DMS153 treated with DMSO at 0.1 percent for 48 hours (cell line): ENCODE measurements at regions not wholly inside any gene's neighbourhood (a gene's known extent, or its start where the extent isn't known, plus 50 kb on each side); places are given as distances from the start of the nearest gene placed in this dataset.

Source experiments
- DNase-seq: peaks from one replicate; lab custom pipeline; 2025; ENCODE audit not compliant: unreplicated experiment; lab: John Stamatoyannopoulos, UW

GRCh38 chr9:105860516-105860915 is 166.2 kb downstream of the TMEM38B start:
- DNase-seq: no peak

DNA sequence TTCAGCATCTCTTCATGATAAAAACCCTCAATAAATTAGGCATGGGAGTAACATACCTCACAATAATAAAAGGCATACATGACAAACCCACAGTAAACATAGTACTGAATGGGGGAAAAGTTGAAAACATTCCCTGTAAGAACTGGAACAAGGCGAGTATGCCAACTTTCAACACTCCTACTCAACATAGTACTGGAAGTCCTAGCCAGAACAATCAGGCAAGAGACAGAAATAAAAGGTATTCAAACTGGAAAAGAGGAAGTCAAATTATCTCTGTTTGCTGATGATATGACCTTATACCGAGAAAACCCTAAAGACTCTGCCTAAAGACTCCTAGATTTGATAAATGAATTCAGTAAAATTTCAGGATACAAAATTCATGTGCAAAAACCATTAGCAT is 167.6 kb downstream of the TMEM38B start:
- DNase-seq: no peak

- DNase-seq: no peak
Measured at GRCh38 chr9:105864248-105864898, 170.0 kb downstream of the TMEM38B start.

GRCh38 chr9:105865285-105865684 is 170.9 kb downstream of the TMEM38B start:
- no peak for DNase-seq

- no peak for DNase-seq
Measured at GRCh38 chr9:105871540-105871939, 177.2 kb downstream of the TMEM38B start.

GRCh38 chr9:105873801-105874200 is 179.5 kb downstream of the TMEM38B start:
- DNase-seq: no peak

DNA sequence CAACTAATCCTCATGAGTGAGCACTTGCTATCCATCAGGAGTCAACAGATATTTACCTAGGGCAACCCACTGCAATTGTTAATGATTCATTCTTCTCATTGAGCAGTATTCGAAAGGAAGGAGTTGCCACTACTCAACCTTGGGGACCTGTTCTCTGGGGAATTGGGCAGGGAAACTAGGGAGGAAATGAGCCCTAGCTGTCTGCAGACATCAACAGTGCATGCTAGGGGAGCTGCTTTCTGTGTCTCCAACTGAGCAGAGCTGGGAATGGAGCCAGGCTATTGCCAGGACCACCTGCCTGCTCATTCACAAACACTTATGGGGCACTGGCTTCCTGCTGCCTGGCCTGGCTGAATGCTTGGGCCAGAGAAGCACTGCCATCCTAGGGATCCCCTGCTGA is 183.4 kb downstream of the TMEM38B start:
- peak; percentile 96 for DNase-seq

DNA sequence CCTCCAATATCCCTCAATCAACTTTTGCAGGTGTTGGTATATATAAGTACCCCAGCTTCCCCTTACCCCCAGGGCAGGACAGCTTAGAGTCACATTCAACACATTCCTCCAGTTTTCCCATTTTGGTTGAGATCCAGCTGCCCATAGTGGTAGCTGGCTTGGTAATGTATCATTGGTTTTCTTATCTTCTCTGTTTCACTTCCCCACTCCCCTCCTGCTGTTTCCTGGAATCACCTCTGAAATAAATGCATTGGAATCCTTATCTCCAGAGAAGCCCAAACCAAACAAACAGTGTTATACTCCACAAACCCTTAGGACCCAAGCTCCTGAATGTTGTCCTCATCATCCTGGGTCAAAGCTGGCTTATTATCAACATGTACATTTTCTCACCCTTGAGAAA is 184.8 kb downstream of the TMEM38B start:
- no peak for DNase-seq

GRCh38 chr9:105880517-105880916 is 186.2 kb downstream of the TMEM38B start:
- no peak for DNase-seq

- no peak for DNase-seq
Measured at GRCh38 chr9:105881021-105881420, 186.7 kb downstream of the TMEM38B start.

DNA sequence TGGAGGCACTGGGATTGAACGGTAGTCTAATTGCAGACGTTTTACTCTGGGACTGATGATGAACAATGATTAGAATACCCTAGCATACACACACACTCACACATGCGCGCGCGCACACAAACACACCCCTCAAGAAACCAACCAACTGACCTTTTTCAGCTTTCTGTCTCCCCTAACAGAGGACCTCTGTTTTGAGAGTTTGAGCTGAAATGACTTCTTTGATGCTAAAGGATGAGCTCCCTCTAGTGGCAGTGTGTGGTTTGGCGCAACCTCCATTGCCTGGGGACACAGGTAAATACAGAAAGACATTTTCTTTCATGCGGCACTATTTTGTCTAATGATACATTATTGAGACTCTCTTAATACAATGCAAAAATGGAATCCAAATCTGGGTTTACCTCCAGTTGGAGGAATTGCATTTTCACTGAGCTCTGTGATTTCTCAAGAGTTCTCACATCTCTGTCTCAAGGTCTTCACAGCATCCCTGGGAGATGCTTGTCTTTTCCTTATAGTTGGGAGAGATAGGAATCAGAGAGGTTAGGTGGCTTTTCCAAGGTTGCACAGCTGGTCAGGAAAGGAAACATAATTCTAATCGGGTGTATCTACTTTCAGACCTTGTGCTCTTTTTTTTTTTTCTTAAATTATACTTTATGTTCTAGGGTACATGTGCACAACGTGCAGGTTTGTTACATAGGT is 187.5 kb downstream of the TMEM38B start:
- DNase-seq: peak; percentile 77

- DNase-seq: no peak
Measured at GRCh38 chr9:105883847-105884246, 189.5 kb downstream of the TMEM38B start.

DNA sequence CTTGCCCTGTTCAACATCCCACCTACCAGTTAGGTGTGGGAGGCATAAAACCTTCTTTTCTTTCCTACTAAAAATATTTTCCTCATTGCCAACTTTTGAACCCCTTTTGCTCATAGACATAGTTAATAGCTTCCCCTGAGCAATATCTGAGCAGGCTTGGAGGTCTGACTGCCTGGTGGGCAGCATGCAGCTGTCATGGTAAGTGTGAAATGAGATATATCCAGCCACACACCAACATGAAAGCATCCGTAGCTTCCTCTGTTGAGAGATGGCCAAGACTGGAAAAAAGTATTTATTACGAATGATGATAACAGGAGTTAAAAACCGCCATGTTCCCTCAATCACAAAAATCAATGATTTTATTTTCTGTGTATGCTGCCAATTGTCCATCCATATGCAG is 190.1 kb downstream of the TMEM38B start:
- DNase-seq: no peak

- DNase-seq: no peak
Measured at GRCh38 chr9:105886136-105886535, 191.8 kb downstream of the TMEM38B start.

DNA sequence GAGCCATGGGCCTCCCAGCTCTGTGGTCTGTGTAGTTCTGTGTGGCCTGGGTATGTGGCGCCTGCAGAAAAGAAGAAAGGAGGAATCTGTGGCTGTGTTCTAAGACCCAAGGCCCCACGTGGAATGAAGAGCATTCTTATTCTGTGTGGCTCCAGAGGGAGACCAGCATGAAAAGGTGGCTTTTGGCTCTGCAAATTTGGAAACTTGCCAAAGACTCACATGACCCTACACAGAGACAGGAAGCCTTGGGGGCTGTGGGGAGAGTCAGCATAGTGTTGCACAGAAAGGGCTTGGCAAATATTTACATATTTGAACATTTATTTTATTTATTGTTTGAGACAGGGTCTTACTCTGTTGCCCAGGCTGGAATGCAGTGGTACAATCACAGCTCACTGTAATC is 193.3 kb downstream of the TMEM38B start:
- DNase-seq: no peak

DNA sequence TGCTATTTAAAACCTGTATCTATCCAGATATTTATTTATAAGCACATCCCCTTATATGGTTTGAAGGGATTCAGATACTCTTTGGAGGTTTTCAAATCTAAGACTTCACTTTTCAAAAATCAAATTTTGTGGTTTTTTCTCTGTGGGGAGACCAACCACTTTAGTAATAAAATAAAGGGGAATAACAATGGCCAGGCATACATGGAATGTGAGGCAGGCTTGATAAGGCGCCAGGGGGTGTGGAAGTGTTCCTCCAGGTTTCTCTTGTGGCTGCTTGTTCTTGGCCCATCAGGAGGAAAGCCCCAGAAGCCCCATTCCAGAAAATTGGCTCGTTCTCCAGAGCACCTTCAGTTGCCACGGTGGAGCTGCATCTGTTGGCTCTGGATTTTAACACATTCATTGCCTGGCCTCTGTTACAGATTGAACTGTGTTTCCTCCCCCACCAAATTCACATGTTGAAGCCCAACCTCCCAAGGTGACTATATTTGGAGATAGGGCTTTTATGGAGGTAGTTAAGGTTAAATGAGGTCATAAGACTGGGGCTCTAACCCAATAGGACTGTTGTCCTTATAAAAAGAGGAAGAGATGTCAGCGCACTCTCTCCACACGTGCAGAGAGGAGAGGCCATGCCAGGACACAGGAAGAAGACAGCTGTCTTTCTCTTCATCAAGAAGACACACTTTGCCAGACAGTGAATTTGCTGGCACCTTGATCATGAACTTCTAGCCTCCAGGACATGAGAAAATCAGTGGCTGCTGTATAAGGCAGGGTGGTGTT is 195.9 kb downstream of the TMEM38B start:
- DNase-seq: no peak

- no peak for DNase-seq
Measured at GRCh38 chr9:105900123-105900522, 205.8 kb downstream of the TMEM38B start.

DNA sequence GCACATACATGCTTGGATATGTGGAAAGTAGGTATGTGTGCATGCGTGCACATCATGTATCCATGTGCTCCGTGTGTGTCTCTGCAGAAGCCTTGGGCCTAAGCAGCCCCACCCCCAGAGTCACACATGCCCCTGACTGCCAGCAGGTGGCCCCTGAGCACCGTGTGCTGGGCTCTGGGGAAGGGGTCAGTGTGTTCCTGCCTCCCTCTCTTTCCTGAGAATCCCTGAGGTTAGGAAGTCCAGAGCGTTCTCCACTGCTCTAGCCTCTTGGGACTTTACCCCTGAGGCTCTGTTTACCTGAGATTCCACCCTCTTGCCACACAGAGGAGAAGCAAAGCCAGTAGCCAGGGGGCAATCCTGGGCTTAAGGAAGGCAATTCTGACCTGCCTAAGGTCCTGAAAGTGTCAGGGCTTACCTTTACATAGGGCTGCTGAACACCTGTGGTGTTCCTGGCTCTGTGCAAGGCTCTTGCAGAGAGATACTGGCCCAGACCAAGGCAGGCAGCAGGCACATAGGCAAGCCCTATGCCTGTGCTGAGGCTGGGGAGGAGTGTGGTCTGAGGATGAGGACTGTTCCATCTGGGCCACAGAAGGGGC is 207.3 kb downstream of the TMEM38B start:
- peak; percentile 31 for DNase-seq

DNA sequence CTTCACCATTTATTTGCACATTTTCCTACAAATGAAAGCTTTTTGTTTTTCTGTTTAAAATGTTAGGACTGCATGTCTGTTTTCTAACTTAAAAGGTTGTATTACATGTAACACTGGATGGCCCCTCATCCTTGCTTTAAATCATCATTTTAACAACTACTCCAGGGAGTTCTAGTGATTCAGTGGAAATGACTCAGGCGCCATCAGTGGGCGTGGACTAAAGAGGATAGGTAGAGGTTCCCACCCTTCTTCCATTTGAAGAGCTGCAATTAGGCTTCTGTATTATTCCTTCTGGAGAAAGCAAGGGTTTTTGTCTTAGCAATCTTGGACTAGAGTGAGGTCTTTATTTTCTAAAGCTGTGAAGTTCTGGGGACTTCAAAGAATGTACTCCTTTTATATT is 213.7 kb downstream of the TMEM38B start:
- no peak for DNase-seq

GRCh38 chr9:105911104-105911911 is 217.0 kb downstream of the TMEM38B start:
- no peak for DNase-seq
